ENCODE measurements at regions not wholly inside any gene's neighbourhood (a gene's known extent, or its start where the extent isn't known, plus 50 kb on each side); places are given as distances from the start of the nearest gene placed in this dataset.
A peak's percentile ranks its signal among the peaks of the same experiment; 100 is the strongest.

DNA sequence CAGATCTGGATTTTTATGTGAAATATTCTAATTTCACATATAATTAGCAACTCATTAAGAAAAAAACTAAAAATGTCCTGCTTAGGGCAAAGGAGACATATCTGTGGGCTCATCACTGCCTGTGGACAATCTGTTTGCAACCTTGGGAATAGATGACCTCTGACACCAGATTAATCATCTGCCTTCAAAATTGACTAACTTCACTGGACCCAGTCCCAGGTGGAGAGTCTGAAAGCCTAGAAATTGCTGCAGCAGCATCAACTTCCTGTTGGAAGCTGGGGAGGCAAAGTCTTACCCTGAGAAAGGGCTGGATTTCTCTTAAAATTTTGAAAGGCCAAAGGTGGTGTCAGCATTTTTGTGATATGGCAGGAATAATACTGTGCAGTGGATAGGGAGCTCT, 76.3 kb upstream of the TNC start:
- POLR2A ChIA-PET: no interaction called here
- no peaks in the 10 kb centered on the region for H3K27me3 ChIP-seq (ENCODE audit: control insufficient read depth in 1 of 2, insufficient read depth in 2 of 2, low read length in 2 of 2)
- no peak overlapping the region for H3K4me2 ChIP-seq (ENCODE audit: low read depth, low read length)
- no peak overlapping the region for H3K9ac ChIP-seq (ENCODE audit: insufficient read depth, low read depth, low read length)
- no peaks in the 10 kb centered on the region for H3K36me3 ChIP-seq (replicated peaks in 1 of 2; ENCODE audit: control insufficient read depth in 1 of 2, insufficient read depth in 2 of 2, low read length in 2 of 2)
- no peak overlapping the region for H3K27ac ChIP-seq (ENCODE audit: extremely low read length, insufficient read depth, low read length)
- DNase-seq (ENCODE audit: low spot score) (no peak), FAIRE-seq (no peak), ATAC-seq (no peak)
- in situ Hi-C loops (cut with HindIII; ENCODE audit: extremely low pct_ligation_motif_present, low pct_unique_long_range_greater_than_20kb) (no loop called here), intact Hi-C loops (cut with micrococcal nuclease; ENCODE audit: unreplicated experiment) (no loop called here)
- H3K9me3 ChIP-seq (ENCODE audit: low read length): no peaks in the 10 kb centered on the region
- no TSS peak for BruUV-seq (replicated peaks)
- no peak overlapping the region for H2AFZ ChIP-seq (ENCODE audit: low read length)
- H3K79me2 ChIP-seq (ENCODE audit: insufficient read depth, low read length): no peaks in the 10 kb centered on the region
- CTCF ChIA-PET (ENCODE audit: low intra/inter-chr PET ratio, low total read pairs): no interaction called here
- H3K4me3 ChIP-seq (replicated peaks in 1 of 3; ENCODE audit: insufficient read depth in 1 of 3, low read depth in 2 of 3, low read length in 3 of 3): no peak overlapping the region
- no peaks in the 10 kb centered on the region for H4K20me1 ChIP-seq (ENCODE audit: insufficient read depth, low read length)
- TF ChIP-seq MAFK (conservative IDR thresholded peaks at IDR 0.05 in 1 of 2, IDR thresholded peaks at IDR 0.05 in 1 of 2; ENCODE audit: low read length in 2 of 2) (0 out of 4 replicates have a peak, but pooled peaks of 1 of the 2 experiments have one; percentile 7), PCBP1 (IDR thresholded peaks at IDR 0.05; ENCODE audit: borderline replicate concordance, low read depth, low read length) (no peak), SYNCRIP (IDR thresholded peaks at IDR 0.05; ENCODE audit: insufficient read depth, low read depth, low read length) (no peak), BCL6 (CRISPR knock-in tag; IDR thresholded peaks at IDR 0.05) (no peak)
- H3K4me1 ChIP-seq (ENCODE audit: insufficient read depth, low read length): no peaks in the 10 kb centered on the region

DNA sequence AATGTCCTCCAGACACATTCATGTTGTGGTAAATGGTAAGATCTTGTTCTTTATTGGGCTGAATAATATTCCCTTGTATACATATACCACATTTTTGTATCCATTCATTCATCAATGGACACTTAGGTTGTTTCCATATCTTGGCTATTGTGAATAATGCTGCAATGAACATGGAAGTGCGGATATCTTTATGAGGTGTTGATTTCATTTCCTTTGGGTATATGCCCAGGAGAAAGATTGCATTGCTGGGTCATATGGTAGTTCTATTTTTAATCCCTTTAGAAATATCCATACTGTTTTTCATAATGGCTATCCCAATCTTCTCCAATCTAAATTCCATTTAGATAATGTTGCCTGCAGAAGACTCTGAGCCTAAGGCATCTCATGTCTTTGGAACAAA, 78.0 kb upstream of the TNC start:
- no peak overlapping the region for H3K27ac ChIP-seq (ENCODE audit: extremely low read length, insufficient read depth, low read length)
- DNase-seq (ENCODE audit: low spot score) (no peak), FAIRE-seq (no peak), ATAC-seq (no peak)
- no peak overlapping the region for H3K4me3 ChIP-seq (replicated peaks in 1 of 3; ENCODE audit: insufficient read depth in 1 of 3, low read depth in 2 of 3, low read length in 3 of 3)
- no peaks in the 10 kb centered on the region for H3K36me3 ChIP-seq (replicated peaks in 1 of 2; ENCODE audit: control insufficient read depth in 1 of 2, insufficient read depth in 2 of 2, low read length in 2 of 2)
- H4K20me1 ChIP-seq (ENCODE audit: insufficient read depth, low read length): no peaks in the 10 kb centered on the region
- in situ Hi-C loops (cut with HindIII; ENCODE audit: extremely low pct_ligation_motif_present, low pct_unique_long_range_greater_than_20kb) (no loop called here), intact Hi-C loops (cut with micrococcal nuclease; ENCODE audit: unreplicated experiment) (no loop called here)
- H3K79me2 ChIP-seq (ENCODE audit: insufficient read depth, low read length): no peaks in the 10 kb centered on the region
- H3K4me1 ChIP-seq (ENCODE audit: insufficient read depth, low read length): no peaks in the 10 kb centered on the region
- BruUV-seq (replicated peaks): no TSS peak
- POLR2A ChIA-PET: no interaction called here
- no peak overlapping the region for H3K4me2 ChIP-seq (ENCODE audit: low read depth, low read length)
- CTCF ChIA-PET (ENCODE audit: low intra/inter-chr PET ratio, low total read pairs): no interaction called here
- H3K9me3 ChIP-seq (ENCODE audit: low read length): no peaks in the 10 kb centered on the region
- H3K27me3 ChIP-seq (ENCODE audit: control insufficient read depth in 1 of 2, insufficient read depth in 2 of 2, low read length in 2 of 2): no peaks in the 10 kb centered on the region
- no peak overlapping the region for H3K9ac ChIP-seq (ENCODE audit: insufficient read depth, low read depth, low read length)
- no peak overlapping the region for H2AFZ ChIP-seq (ENCODE audit: low read length)
- WGBS (ENCODE audit: low lambda C conversion rate): 8% methylated on average over 1 of the region's 1 CpG
- TF ChIP-seq ZNF746 (CRISPR knock-in tag; IDR thresholded peaks at IDR 0.05) (no peak), SMARCE1 (IDR thresholded peaks at IDR 0.05; ENCODE audit: borderline replicate concordance) (no peak), ZNF776 (CRISPR knock-in tag; IDR thresholded peaks at IDR 0.05) (no peak), NCOA5 (CRISPR knock-in tag; IDR thresholded peaks at IDR 0.05) (no peak), TOPORS (CRISPR knock-in tag; IDR thresholded peaks at IDR 0.05) (no peak), RFXAP (CRISPR knock-in tag; IDR thresholded peaks at IDR 0.05; ENCODE audit: borderline replicate concordance) (no peak), MTF2 (CRISPR knock-in tag; IDR thresholded peaks at IDR 0.05; ENCODE audit: borderline replicate concordance) (no peak), ZFY (CRISPR knock-in tag; IDR thresholded peaks at IDR 0.05) (no peak), ZNF331 (CRISPR knock-in tag; IDR thresholded peaks at IDR 0.05) (no peak), POGZ (CRISPR knock-in tag; IDR thresholded peaks at IDR 0.05) (no peak), ZSCAN25 (CRISPR knock-in tag; IDR thresholded peaks at IDR 0.05) (no peak), EED (CRISPR knock-in tag; IDR thresholded peaks at IDR 0.05) (no peak), SMAD3 (CRISPR knock-in tag; IDR thresholded peaks at IDR 0.05) (no peak)
